Lower leg skin (tissue), 3 donors: ENCODE measurements at regions not wholly inside any gene's neighbourhood (a gene's known extent, or its start where the extent isn't known, plus 50 kb on each side); places are given as distances from the start of the nearest gene placed in this dataset.

ENCODE experiments used
- CTCF ChIP-seq, 3 donors: fragments of 450-650 bp; IDR thresholded peaks; one replicate each; pipeline ENCODE4 v1.5.1; 2016; ENCODE audit warnings: antibody characterized with exemption in 3 of 3, mild to moderate bottlenecking in 3 of 3, moderate library complexity in 2 of 3
- POLR2A ChIP-seq, 2 donors: fragments of 450-650 bp; IDR thresholded peaks; one replicate each; pipeline ENCODE4 v1.6.1; 2016 to 2017; ENCODE audit warnings: antibody characterized with exemption in 2 of 2, mild to moderate bottlenecking in 1 of 2, moderate library complexity in 1 of 2

- no peak for TF ChIP-seq CTCF (IDR thresholded peaks at IDR 0.05)
- TF ChIP-seq POLR2A (IDR thresholded peaks at IDR 0.05), result no peak
These were observed 97.6 kb downstream of the MEX3B start for GRCh38 chr15:81948222-81948621.
